Heart left ventricle (tissue), 16 donors: ENCODE measurements at regions not wholly inside any gene's neighbourhood (a gene's known extent, or its start where the extent isn't known, plus 50 kb on each side); places are given as distances from the start of the nearest gene placed in this dataset.

Experiments used
- ATAC-seq, 4 donors: fragments of 200-7000 bp; cut with Tn5 transposase; one replicate each; pipeline ENCODE4 v1.9.1; 2020 to 2022; ENCODE audit warnings: moderate library complexity in 4 of 4, mild to moderate bottlenecking in 3 of 4, moderate number of reproducible peaks in 1 of 4
- DNase-seq, 5 donors: peaks; one replicate each; pipeline ENCODE4 v3.0.0-alpha.2; 2020
- H3K27ac ChIP-seq, 12 donors: fragments of 200-600 bp; sonication (generic) in 4 of 12; one replicate each; pipeline versions ENCODE4 v1.5.0 to v1.8.0; 2016 to 2022; ENCODE audit warnings: mild to moderate bottlenecking in 2 of 12
- H3K27me3 ChIP-seq, 9 donors: fragments of 200-600 bp; sonication (generic) in 2 of 9; one replicate each; pipeline versions ENCODE4 v1.5.1 to v1.8.0; 2016 to 2022; ENCODE audit warnings: mild to moderate bottlenecking in 3 of 9
- H3K36me3 ChIP-seq, 9 donors: fragments of 200-600 bp; sonication (generic) in 2 of 9; one replicate each; pipeline versions ENCODE4 v1.5.0 to v1.8.0; 2018 to 2022; ENCODE audit warnings: mild to moderate bottlenecking in 2 of 9
- H3K4me1 ChIP-seq, 12 donors: fragments of 200-600 bp; sonication (generic) in 4 of 12; one replicate each; pipeline versions ENCODE4 v1.5.0 to v1.8.0; 2016 to 2022; ENCODE audit warnings: mild to moderate bottlenecking in 3 of 12
- H3K4me3 ChIP-seq, 12 donors: fragments of 200-600 bp; sonication (generic) in 4 of 12; one replicate each; pipeline versions ENCODE4 v1.5.0 to v1.8.0; 2017 to 2022; ENCODE audit warnings: mild to moderate bottlenecking in 9 of 12, moderate library complexity in 4 of 12
- H3K9me3 ChIP-seq, 12 donors: fragments of 200-600 bp; sonication (generic) in 4 of 12; one replicate each; pipeline versions ENCODE4 v1.5.0 to v1.8.0; 2016 to 2022; ENCODE audit warnings: mild to moderate bottlenecking in 1 of 12
- CTCF ChIP-seq, 12 donors: fragments of 200-600 bp; sonication (generic) in 4 of 12; IDR thresholded peaks; one replicate each; pipeline versions ENCODE4 v1.5.0 to v1.8.0; 2018 to 2022; ENCODE audit warnings: antibody characterized with exemption in 12 of 12, mild to moderate bottlenecking in 5 of 12
- POLR2A ChIP-seq, 2 donors: fragments of 450-650 bp; IDR thresholded peaks; one replicate each; pipeline ENCODE4 v1.6.1; 2017; ENCODE audit warnings: antibody characterized with exemption in 2 of 2, mild to moderate bottlenecking in 2 of 2, moderate library complexity in 2 of 2
- WGBS, 4 donors: extraction: QIAGEN DNeasy Blood & Tissue Kit in 2 of 4; methylation state at CpG; one replicate each; pipeline versions ENCODE4 v1.1.5 to v1.1.7; 2013 to 2018; 5-methylcytosine and 5-hydroxymethylcytosine counted together
- intact Hi-C, 10 donors: fragments of 100-400 bp; cut with DNase I; formaldehyde crosslinking; loops; one replicate each; pipeline versions ENCODE4 v1.11.1 to v1.14.2; 2022
- donor health status: ischemic (EF 13 %, LVEDD 7.1; RV severe dilation, severe dysfunction).
- donor health status: healthy with polysubstance abuse.
- donor health status: DM: no; HTN: yes; CAD: no.
- donor health status: DM: no; HTN: no; CAD: no.
- donor health status: ischemic (EF 25% LVEDD 6.9; RV normal size, moderate dysfunction).
- donor health status: ischemic (EF 25% LVEDD 5.7; RV mildly dilated, moderate dysfunction).
- donor health status: healthy.
- donor health status: DM: yes; HTN: yes; CAD: no.
- donor health status: ischemic (EF 35%, LVEDD 5.7; RV mildly dilated, moderate dysfunction).
- donor health status: nonischemic (EF 11% LVEDD 7.7; RV severe dilation, severe dysfunction).
- donor health status: DM: yes; HTN: yes; CAD: no.
- donor health status: PGD.
- donor health status: ischemic (EF 29% LVEDD 5.4; RV normal size, mild dysfunction).
- donor health status: nonischemic (EF 23%, LVEDD 6.1; RV moderate dilation, normal function).

GRCh38 chr2:41621563-41621962, 426.3 kb upstream of the PKDCC start:
- no peak for TF ChIP-seq CTCF (IDR thresholded peaks at IDR 0.05)
- TF ChIP-seq POLR2A (IDR thresholded peaks at IDR 0.05), result no peak
- 32 to 51% (median 44%) methylated on average over 3 of the region's 3 CpGs for WGBS, 4 donors
- DNase-seq, result no peak
- Histone ChIP-seq H3K4me3 (no peak overlapping the region), H3K36me3 (no peaks in the 10 kb centered on the region), H3K27ac (no peak overlapping the region), H3K4me1 (peaks cover 0 to 3% (median 0%) of the 10 kb centered on the region in 12 donors), H3K9me3 (no peaks in the 10 kb centered on the region), H3K27me3 (no peaks in the 10 kb centered on the region)
- intact Hi-C loops, result no loop called here
- ATAC-seq, result no peak

- Histone ChIP-seq H3K27ac (no peak overlapping the region), H3K4me3 (no peak overlapping the region), H3K4me1 (peaks cover 0 to 3% (median 0%) of the 10 kb centered on the region in 12 donors), H3K9me3 (no peaks in the 10 kb centered on the region), H3K27me3 (no peaks in the 10 kb centered on the region), H3K36me3 (no peaks in the 10 kb centered on the region)
- TF ChIP-seq POLR2A (IDR thresholded peaks at IDR 0.05) (no peak), CTCF (IDR thresholded peaks at IDR 0.05) (no peak)
- WGBS, 4 donors, result 84 to 89% (median 88%) methylated on average over 5 of the region's 5 CpGs
- no peak for DNase-seq
- intact Hi-C loops, result no loop called here
- ATAC-seq, result no peak
Observed at GRCh38 chr2:41622301-41622700, 425.5 kb upstream of the PKDCC start.

- WGBS, 4 donors, result 84 to 89% (median 87%) methylated on average over 2 of the region's 2 CpGs
- DNase-seq (no peak), ATAC-seq (no peak)
- TF ChIP-seq POLR2A (IDR thresholded peaks at IDR 0.05), result no peak
- no peak for TF ChIP-seq CTCF (IDR thresholded peaks at IDR 0.05)
- Histone ChIP-seq H3K4me3 (no peak overlapping the region), H3K4me1 (no peaks in the 10 kb centered on the region), H3K27ac (no peak overlapping the region), H3K27me3 (no peaks in the 10 kb centered on the region), H3K9me3 (no peaks in the 10 kb centered on the region), H3K36me3 (no peaks in the 10 kb centered on the region)
- intact Hi-C loops, result no loop called here
Observed at GRCh38 chr2:41626936-41627335, 420.9 kb upstream of the PKDCC start.

GRCh38 chr2:41634686-41635085, 413.1 kb upstream of the PKDCC start:
- Histone ChIP-seq H3K4me3 (no peak overlapping the region), H3K9me3 (peaks cover 0 to 17% (median 0%) of the 10 kb centered on the region in 12 donors), H3K4me1 (no peaks in the 10 kb centered on the region), H3K27me3 (no peaks in the 10 kb centered on the region), H3K36me3 (no peaks in the 10 kb centered on the region), H3K27ac (no peak overlapping the region)
- 56 to 83% (median 71%) methylated on average over 2 of the region's 2 CpGs for WGBS, 4 donors
- ATAC-seq (no peak), DNase-seq (no peak)
- TF ChIP-seq POLR2A (IDR thresholded peaks at IDR 0.05), result no peak
- TF ChIP-seq CTCF (IDR thresholded peaks at IDR 0.05), result no peak
- intact Hi-C loops, result no loop called here
